HG03066 (cell line): ENCODE measurements at regions not wholly inside any gene's neighbourhood (a gene's known extent, or its start where the extent isn't known, plus 50 kb on each side); places are given as distances from the start of the nearest gene placed in this dataset.

ENCODE experiments used
- ATAC-seq: cut with Tn5 transposase; IDR thresholded peaks from one replicate; pipeline ENCODE4 v1.9.1; 2021; ENCODE audit warnings: low read depth; ENCODE audit not compliant: unreplicated experiment

DNA sequence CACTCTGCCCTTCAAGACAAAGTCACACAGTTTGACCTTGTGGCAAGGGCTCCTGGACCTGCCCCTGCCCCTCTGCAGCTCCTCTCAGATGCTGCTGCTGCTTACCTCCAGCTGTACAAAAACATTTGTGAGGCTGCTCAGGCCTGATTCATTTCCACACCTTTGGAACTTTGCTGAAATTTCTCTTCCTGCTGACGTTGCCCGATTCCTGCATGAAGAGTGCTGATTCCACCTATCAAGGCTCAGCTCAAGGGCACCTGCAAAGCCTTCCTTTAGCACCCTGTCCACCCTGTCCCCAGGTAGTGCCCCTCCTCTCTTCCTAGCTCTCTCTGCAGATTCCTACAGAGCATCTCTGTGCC lies 738.3 kb upstream of the HS6ST1 start:
- no peak for ATAC-seq

DNA sequence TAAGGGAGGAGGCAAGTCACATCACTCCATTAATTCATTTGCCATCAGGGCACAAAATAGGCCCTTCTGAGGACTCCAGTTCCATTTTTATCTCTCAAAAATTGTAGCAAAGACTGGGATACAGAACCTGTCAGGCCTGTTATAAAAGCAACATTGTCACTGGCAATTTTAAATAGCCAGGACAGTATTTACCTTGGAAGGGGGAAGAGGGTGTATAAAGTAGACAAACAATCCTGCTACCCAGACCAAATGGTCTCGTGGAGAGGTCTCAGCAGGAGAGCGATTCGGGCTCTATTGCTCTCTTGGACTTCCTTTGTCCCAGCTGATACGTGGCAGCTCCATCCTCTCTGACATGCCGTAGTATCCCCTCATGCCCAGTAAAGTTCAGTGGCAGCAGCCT lies 740.3 kb upstream of the HS6ST1 start:
- ATAC-seq, result no peak

GRCh38 chr2:129059476-129059875 lies 740.8 kb upstream of the HS6ST1 start:
- ATAC-seq, result no peak

DNA sequence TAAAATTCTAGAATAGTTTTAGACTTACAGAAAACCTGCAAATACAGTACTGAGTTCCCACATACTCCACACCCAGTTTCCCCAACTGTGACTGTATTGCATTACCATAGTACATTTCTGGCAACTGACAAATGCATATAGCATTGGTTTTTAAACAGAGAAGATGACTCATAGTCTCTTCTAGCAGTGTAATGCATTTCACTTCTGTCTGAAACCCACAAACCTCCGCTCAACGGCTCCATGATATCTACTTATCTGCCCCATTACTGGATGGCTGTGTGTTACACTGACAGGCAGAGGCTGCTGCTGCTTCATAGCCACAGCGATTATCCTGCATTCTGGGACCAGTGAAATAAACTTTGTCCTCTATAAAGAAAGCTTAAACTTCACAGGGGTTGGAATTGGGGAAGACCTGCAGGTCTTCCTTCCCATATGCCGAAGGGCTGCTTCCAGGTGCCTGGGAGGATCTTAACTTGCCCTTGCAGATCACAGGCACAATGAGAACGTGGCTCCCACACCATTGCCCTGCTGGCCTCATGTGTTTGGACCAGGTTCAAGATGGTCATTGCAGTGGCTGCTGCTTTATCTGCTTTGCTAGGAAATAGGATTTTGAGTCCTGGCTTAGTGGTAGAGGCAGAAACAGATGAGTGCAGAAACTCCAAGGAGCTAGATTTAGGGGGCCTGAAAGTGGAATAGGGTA lies 742.6 kb upstream of the HS6ST1 start:
- peak; percentile 71 for ATAC-seq

GRCh38 chr2:129061769-129062121 lies 743.1 kb upstream of the HS6ST1 start:
- no peak for ATAC-seq

GRCh38 chr2:129062146-129062912 lies 743.7 kb upstream of the HS6ST1 start:
- ATAC-seq, result no peak

DNA sequence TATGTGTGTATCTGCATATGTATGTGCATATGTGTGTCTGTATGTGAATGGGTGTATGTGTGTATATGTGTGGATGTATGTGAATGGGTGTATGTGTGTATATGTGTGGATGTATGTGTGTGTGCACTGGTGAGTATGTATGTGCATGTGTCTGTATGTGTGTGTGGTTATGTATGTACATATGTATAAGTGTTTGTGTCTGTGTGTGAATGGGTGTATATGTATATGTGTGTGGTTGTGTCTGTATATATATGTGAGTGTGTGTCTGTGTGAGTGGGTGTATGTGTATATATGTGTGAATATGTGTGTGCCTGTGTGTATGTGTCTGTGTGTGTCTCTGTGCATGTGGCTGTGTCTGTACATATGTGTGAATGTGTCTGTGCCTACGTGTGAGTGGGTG lies 748.4 kb upstream of the HS6ST1 start:
- ATAC-seq, result no peak

GRCh38 chr2:129067953-129068352 lies 749.3 kb upstream of the HS6ST1 start:
- ATAC-seq, result no peak

GRCh38 chr2:129068543-129068942 lies 749.9 kb upstream of the HS6ST1 start:
- no peak for ATAC-seq

GRCh38 chr2:129069875-129070594 lies 751.4 kb upstream of the HS6ST1 start:
- no peak for ATAC-seq

- no peak for ATAC-seq
Measured at GRCh38 chr2:129070663-129071062, 752.0 kb upstream of the HS6ST1 start.

DNA sequence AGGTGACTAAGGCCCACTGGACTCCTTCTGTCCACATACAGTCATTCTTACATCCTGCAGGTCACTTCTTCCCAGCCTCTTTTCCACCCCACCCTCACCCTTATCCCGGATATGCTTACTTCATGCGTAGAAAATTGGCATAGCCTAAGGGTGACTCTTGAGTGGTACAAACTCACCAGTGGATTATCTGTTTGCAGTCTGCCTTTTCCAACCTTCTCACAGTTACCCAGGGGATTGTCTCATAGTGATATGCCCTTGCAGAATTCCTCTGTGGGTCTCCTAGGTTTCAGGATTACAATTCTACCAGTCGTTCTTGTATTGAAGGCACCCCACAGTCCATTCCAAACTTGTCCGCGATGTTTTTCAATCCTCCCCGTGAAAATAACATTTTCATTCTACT lies 752.9 kb upstream of the HS6ST1 start:
- ATAC-seq, result no peak

- no peak for ATAC-seq
Measured at GRCh38 chr2:129074298-129074920, 755.7 kb upstream of the HS6ST1 start.

DNA sequence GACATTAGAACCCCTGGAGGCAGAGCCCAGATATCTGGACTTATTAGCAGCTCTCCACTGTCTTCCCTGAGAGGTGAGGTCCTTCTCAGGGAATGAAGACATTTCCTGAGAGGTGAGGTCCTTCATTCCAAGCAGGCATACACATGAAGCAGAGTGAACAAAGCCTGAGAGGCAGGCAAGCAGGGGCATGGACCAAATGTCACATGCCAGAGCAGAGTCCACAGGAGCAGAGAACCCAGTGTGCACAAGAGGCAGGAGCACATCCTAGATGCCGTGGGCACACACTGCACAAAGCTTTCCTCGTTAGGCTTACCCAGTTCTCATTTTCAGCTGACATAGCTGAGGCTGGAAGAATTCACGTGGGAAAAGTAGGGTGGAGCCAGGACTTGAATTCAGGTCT lies 759.9 kb upstream of the HS6ST1 start:
- ATAC-seq, result no peak

GRCh38 chr2:129080715-129081476 lies 762.2 kb upstream of the HS6ST1 start:
- no peak for ATAC-seq

GRCh38 chr2:129085386-129085785 lies 766.7 kb upstream of the HS6ST1 start:
- ATAC-seq, result no peak

DNA sequence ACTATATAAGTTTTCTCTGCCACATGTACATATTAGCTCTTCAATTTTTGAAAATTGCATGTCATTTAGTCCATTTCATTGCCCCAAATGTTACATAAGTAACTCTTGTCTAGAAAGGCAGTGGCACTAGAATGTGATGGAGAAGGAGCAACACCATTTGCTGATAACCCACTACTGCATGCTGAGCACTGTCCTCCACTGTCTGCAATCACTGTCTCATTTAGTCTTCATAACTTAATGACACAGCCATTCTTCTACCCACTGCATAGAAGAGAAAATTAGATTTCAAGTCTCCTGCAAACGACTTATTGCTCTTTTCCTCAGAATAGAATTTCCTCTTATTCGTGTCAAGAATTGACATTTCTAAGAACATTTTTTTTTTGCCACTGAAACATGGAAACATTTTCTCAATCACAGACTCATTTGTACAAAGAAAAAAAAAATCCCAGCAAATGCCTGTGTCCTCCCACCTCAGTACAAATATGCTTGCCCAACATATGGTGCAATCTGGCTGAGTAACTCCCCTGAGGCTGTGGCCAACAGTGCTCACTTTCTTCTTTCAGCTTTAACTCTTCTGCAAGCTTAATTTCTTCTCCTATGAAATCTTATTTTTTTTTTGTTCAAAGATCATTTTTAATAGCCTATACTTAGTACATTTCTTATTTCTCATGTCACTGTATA lies 768.6 kb upstream of the HS6ST1 start:
- ATAC-seq, result no peak

DNA sequence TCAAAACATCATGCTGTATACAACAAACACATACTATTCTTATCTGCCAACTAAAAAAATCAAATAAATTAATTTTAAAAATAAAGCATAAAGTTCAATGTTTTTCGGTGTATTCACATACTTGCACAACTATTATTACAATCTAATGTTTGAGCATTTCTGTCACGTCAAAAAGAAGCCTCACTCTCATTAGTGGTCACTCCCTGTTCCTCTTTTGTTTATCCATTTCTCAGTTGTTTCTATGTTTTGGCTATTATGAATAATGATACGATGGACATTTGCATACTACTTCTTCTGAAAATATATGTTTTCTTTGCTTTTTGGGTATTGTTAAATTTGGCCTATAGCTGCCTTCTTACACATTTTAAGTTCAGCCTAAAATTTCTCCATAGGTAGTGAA lies 773.0 kb upstream of the HS6ST1 start:
- no peak for ATAC-seq

GRCh38 chr2:129092956-129093355 lies 774.3 kb upstream of the HS6ST1 start:
- ATAC-seq, result no peak

GRCh38 chr2:129101186-129101585 lies 782.5 kb upstream of the HS6ST1 start:
- ATAC-seq, result no peak
